ENCODE measurements at regions not wholly inside any gene's neighbourhood (a gene's known extent, or its start where the extent isn't known, plus 50 kb on each side); places are given as distances from the start of the nearest gene placed in this dataset.
"Not testable (repeated sequence)": the region's sequence is repeated elsewhere in the genome, so short reads cannot be mapped to it uniquely, and the experiment has no call there.

DNA sequence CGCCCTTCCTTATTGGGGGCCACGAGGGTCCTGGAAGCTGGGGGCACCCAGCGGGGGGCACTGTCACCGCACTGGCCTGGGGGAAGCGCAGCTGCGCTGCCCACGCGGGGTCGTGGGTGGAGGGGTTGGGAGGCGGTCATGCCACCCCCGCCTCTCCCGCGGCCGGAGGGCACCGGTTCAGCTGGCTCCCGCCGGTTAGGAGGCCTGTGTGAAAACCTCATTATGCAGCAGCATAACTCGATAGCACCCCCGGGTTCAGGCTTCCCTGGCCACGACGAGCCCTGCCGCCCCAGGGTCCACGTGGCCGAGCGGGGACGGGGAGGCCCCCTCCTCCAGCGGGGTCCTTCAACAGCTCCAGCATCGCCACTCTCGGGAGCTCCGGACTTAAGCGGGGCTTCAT, 91.2 kb upstream of the ERCC6L2 start:
- Histone ChIP-seq H3K4me3 (ENCODE audit: low read length) (no peak overlapping the region), H3K27ac (ENCODE audit: low read length) (no peak overlapping the region), H3K4me1 (ENCODE audit: control insufficient read depth, insufficient read depth, low read length) (no peaks in the 10 kb centered on the region), H3K27me3 (ENCODE audit: control insufficient read depth, insufficient read depth) (no peaks in the 10 kb centered on the region), H3K9me3 (ENCODE audit: control insufficient read depth, low read length) (no peaks in the 10 kb centered on the region)
- ATAC-seq (no peak), DNase-seq (no peak)
- intact Hi-C loops (cut with DNase I) = no loop called here
- WGBS = 91% methylated on average over 31 of the region's 31 CpGs

- Histone ChIP-seq H3K27me3 (ENCODE audit: control insufficient read depth, insufficient read depth) (no peaks in the 10 kb centered on the region), H3K4me3 (ENCODE audit: low read length) (no peak overlapping the region), H3K27ac (ENCODE audit: low read length) (no peak overlapping the region), H3K9me3 (ENCODE audit: control insufficient read depth, low read length) (no peaks in the 10 kb centered on the region), H3K4me1 (ENCODE audit: control insufficient read depth, insufficient read depth, low read length) (no peaks in the 10 kb centered on the region)
- intact Hi-C loops (cut with DNase I) = no loop called here
- WGBS = 92% methylated on average over 17 of the region's 17 CpGs
- ATAC-seq = peak in 1 of 2 donors; percentile 42
- DNase-seq = no peak
These were observed 92.0 kb upstream of the ERCC6L2 start for GRCh38 chr9:95783426-95783975.

- no peak for DNase-seq
- WGBS = 91% methylated on average over 6 of the region's 6 CpGs
- Histone ChIP-seq H3K27me3 (ENCODE audit: control insufficient read depth, insufficient read depth) (no peaks in the 10 kb centered on the region), H3K27ac (ENCODE audit: low read length) (no peak overlapping the region), H3K4me1 (ENCODE audit: control insufficient read depth, insufficient read depth, low read length) (no peaks in the 10 kb centered on the region), H3K9me3 (ENCODE audit: control insufficient read depth, low read length) (no peaks in the 10 kb centered on the region), H3K4me3 (ENCODE audit: low read length) (no peak overlapping the region)
- ATAC-seq = no peak
- intact Hi-C loops (cut with DNase I) = no loop called here
These were observed 94.7 kb upstream of the ERCC6L2 start for GRCh38 chr9:95780751-95781150.

GRCh38 chr9:95780121-95780520, 95.4 kb upstream of the ERCC6L2 start:
- no peak for DNase-seq
- 95% methylated on average over 3 of the region's 3 CpGs for WGBS
- intact Hi-C loops (cut with DNase I) = no loop called here
- H3K27ac ChIP-seq (ENCODE audit: low read length) = no peak overlapping the region
- ATAC-seq = no peak
- H3K27me3 ChIP-seq (ENCODE audit: control insufficient read depth, insufficient read depth) = no peaks in the 10 kb centered on the region
- no peaks in the 10 kb centered on the region for H3K4me1 ChIP-seq (ENCODE audit: control insufficient read depth, insufficient read depth, low read length)
- no peaks in the 10 kb centered on the region for H3K9me3 ChIP-seq (ENCODE audit: control insufficient read depth, low read length)
- no peak overlapping the region for H3K4me3 ChIP-seq (ENCODE audit: low read length)

GRCh38 chr9:95779597-95779996, 95.9 kb upstream of the ERCC6L2 start:
- DNase-seq; H3K9me3 ChIP-seq (ENCODE audit: control insufficient read depth, low read length); H3K4me1 ChIP-seq (ENCODE audit: control insufficient read depth, insufficient read depth, low read length); ATAC-seq; H3K4me3 ChIP-seq (ENCODE audit: low read length); H3K27me3 ChIP-seq (ENCODE audit: control insufficient read depth, insufficient read depth); intact Hi-C loops (cut with DNase I); H3K27ac ChIP-seq (ENCODE audit: low read length): not testable (repeated sequence)
- WGBS = 96% methylated on average over 7 of the region's 7 CpGs

- intact Hi-C loops (cut with DNase I) = no loop called here
- DNase-seq = peak; percentile 71 to 82 (median 80)
- WGBS = 67% methylated on average over 3 of the region's 3 CpGs
These were observed 96.5 kb upstream of the ERCC6L2 start for GRCh38 chr9:95778957-95779356.

GRCh38 chr9:95777136-95777535, 98.4 kb upstream of the ERCC6L2 start:
- Histone ChIP-seq H3K4me1 (ENCODE audit: control insufficient read depth, insufficient read depth, low read length) (no peaks in the 10 kb centered on the region), H3K27ac (ENCODE audit: low read length) (no peak overlapping the region), H3K27me3 (ENCODE audit: control insufficient read depth, insufficient read depth) (no peaks in the 10 kb centered on the region), H3K9me3 (ENCODE audit: control insufficient read depth, low read length) (no peaks in the 10 kb centered on the region), H3K4me3 (ENCODE audit: low read length) (no peak overlapping the region)
- DNase-seq (no peak), ATAC-seq (no peak)
- intact Hi-C loops (cut with DNase I) = no loop called here

More at GRCh38 chr9:95778957-95779356, 96.5 kb upstream of the ERCC6L2 start:
- Histone ChIP-seq H3K9me3 (ENCODE audit: control insufficient read depth, low read length) (no peaks in the 10 kb centered on the region), H3K27ac (ENCODE audit: low read length) (no peak overlapping the region), H3K4me1 (ENCODE audit: control insufficient read depth, insufficient read depth, low read length) (no peaks in the 10 kb centered on the region), H3K27me3 (ENCODE audit: control insufficient read depth, insufficient read depth) (no peaks in the 10 kb centered on the region), H3K4me3 (ENCODE audit: low read length) (no peak overlapping the region)
- ATAC-seq = peak; percentile 51 to 66

GRCh38 chr9:95776176-95776575, 99.3 kb upstream of the ERCC6L2 start:
- intact Hi-C loops (cut with DNase I) = no loop called here
- no peak for DNase-seq
- no peaks in the 10 kb centered on the region for H3K4me1 ChIP-seq (ENCODE audit: control insufficient read depth, insufficient read depth, low read length)
- H3K27ac ChIP-seq (ENCODE audit: low read length) = no peak overlapping the region
- H3K9me3 ChIP-seq (ENCODE audit: control insufficient read depth, low read length) = no peaks in the 10 kb centered on the region
- H3K4me3 ChIP-seq (ENCODE audit: low read length) = no peak overlapping the region
- no peak for ATAC-seq
- no peaks in the 10 kb centered on the region for H3K27me3 ChIP-seq (ENCODE audit: control insufficient read depth, insufficient read depth)

GRCh38 chr9:95775191-95775590, 100.3 kb upstream of the ERCC6L2 start:
- Histone ChIP-seq H3K4me3 (ENCODE audit: low read length) (no peak overlapping the region), H3K4me1 (ENCODE audit: control insufficient read depth, insufficient read depth, low read length) (no peaks in the 10 kb centered on the region), H3K27ac (ENCODE audit: low read length) (no peak overlapping the region), H3K9me3 (ENCODE audit: control insufficient read depth, low read length) (no peaks in the 10 kb centered on the region), H3K27me3 (ENCODE audit: control insufficient read depth, insufficient read depth) (no peaks in the 10 kb centered on the region)
- WGBS = 95% methylated on average over 5 of the region's 5 CpGs
- ATAC-seq (no peak), DNase-seq (no peak)
- intact Hi-C loops (cut with DNase I) = no loop called here

GRCh38 chr9:95773053-95773418, 102.5 kb upstream of the ERCC6L2 start:
- no peak overlapping the region for H3K4me3 ChIP-seq (ENCODE audit: low read length)
- DNase-seq = no peak
- H3K4me1 ChIP-seq (ENCODE audit: control insufficient read depth, insufficient read depth, low read length) = no peaks in the 10 kb centered on the region
- H3K27me3 ChIP-seq (ENCODE audit: control insufficient read depth, insufficient read depth) = no peaks in the 10 kb centered on the region
- no peak overlapping the region for H3K27ac ChIP-seq (ENCODE audit: low read length)
- H3K9me3 ChIP-seq (ENCODE audit: control insufficient read depth, low read length) = no peaks in the 10 kb centered on the region
- no peak for ATAC-seq
- intact Hi-C loops (cut with DNase I) = no loop called here
- 65% methylated on average over 3 of the region's 3 CpGs for WGBS

DNA sequence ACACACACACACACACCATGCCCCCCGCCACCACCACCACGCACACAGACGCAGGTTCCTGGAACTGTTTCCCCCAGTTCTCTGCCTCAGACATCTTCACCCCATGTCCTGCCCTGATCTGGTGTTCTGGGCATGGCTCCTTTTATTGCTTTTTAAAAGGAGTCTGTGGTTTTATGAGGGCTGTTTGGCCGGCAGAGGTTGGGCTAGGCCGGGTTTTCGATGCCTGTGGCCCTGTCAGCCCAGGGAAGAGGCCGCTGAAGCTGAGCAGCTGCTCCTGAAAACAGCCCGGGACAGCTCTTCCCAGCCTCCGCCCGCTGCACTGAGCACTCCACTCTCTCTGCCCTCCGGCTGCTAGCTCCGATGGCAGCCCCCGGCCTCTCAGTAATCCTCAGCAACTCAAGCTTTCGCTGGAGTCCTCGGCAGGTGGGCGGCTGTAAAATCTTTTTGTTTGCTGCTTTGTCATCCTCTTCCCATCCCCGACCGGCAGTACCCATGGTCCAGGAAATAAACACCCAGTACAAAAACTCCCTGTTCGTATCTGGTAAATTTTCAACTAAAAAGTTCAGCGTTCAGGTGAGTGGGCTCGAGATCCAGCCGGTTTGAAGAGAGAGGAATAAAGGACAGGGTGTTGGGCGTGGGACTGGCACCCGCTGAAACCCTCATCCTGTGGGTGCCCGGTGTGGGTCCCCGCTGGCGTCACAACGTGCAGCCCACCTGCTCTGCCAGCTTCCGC, 103.0 kb upstream of the ERCC6L2 start:
- no peak overlapping the region for H3K4me3 ChIP-seq (ENCODE audit: low read length)
- ATAC-seq (peak; percentile 84 to 87), DNase-seq (peak; percentile 62 to 81 (median 81))
- WGBS = 47% methylated on average over 29 of the region's 29 CpGs
- intact Hi-C loops (cut with DNase I) = no loop called here
- no peaks in the 10 kb centered on the region for H3K4me1 ChIP-seq (ENCODE audit: control insufficient read depth, insufficient read depth, low read length)
- H3K9me3 ChIP-seq (ENCODE audit: control insufficient read depth, low read length) = no peaks in the 10 kb centered on the region
- no peaks in the 10 kb centered on the region for H3K27me3 ChIP-seq (ENCODE audit: control insufficient read depth, insufficient read depth)
- H3K27ac ChIP-seq (ENCODE audit: low read length) = no peak overlapping the region
